LoVo (cell line): ENCODE measurements at regions not wholly inside any gene's neighbourhood (a gene's known extent, or its start where the extent isn't known, plus 50 kb on each side); places are given as distances from the start of the nearest gene placed in this dataset.
"Not testable (repeated sequence)": the region's sequence is repeated elsewhere in the genome, so short reads cannot be mapped to it uniquely, and the experiment has no call there.

Experiments
- DNase-seq: peaks from one replicate; pipeline ENCODE4 v3.0.0-alpha.2; 2016; ENCODE audit warnings: low spot score

DNA sequence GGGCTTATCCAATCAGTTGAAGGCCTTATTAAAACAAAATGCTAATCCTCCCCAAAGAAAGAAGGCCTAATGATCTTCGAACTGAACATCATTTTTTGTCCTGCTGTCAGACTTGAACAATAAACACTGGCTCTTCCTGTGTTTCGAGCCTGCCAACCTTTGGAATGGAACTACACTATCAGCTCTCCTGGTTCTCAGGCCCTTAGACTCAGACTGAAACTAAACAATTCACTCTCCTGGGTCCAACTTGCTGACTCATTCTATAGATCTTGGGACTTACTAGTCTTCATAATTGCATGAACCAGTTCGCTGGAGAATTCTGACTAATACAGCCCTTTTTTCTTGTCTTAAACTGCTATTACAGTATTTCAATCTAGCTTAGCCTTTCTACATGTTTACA lies 235.2 kb downstream of the LNPK start:
- DNase-seq = no peak

- DNase-seq = no peak
These were observed 246.2 kb downstream of the LNPK start for GRCh38 chr2:175755656-175756386.

DNA sequence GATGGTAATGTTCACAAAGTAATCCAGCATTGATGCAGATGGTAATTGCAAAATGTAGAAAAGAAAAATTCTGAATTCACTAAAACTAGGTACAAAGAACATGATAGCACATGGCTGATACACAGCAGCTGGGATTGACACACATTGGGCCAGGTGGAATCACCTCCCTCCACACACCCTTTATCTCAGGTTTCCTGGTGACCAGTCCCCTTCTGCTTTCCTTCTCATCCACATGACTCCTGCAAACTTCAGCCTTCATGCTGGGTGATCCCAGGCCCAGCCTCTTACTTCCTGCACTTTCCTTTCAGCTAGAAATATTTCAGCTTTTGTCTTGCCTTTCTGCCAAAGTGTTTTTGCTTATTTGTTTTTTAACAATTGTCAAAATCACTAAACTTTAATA lies 246.9 kb downstream of the LNPK start:
- no peak for DNase-seq

DNA sequence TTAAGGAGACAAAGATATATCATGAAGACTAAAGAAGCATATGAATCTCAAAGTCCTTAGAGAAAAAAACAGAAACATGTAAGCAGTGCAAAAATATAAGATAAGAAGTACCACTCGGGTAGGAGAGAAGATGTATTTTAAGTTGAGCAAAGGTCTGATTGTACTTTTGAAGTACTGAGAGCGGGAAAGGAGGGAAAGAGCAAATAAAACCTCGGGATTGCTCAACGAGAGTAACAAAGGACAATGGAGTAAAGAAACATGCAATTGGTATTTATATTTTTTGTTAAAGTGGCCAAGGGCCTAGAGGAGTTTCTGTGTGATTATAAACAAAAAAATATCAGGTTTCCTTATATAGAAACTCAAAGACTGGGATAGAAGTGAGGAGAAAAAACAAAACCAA lies 251.9 kb downstream of the LNPK start:
- no peak for DNase-seq

GRCh38 chr2:175745911-175746310 lies 256.2 kb downstream of the LNPK start:
- DNase-seq = no peak

DNA sequence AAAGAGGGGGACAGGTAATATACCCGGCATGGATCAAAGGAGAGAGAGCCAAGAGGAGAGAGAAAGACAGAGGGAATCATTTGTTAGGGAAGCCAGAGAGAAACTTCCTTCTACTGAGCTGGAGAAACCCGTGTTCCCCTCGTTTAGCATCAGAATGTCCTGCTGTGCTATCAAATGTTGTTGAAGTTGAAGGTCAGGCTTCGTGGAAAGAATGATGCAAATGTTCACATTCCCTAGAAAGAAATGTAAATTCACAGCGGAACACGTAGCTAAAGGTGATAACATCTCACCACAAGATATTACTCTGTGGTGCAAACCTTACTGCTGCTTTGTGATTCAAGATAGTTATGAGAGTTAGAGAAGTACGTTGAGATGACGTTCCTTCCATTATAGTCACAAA lies 258.1 kb downstream of the LNPK start:
- no peak for DNase-seq

- DNase-seq = no peak
These were observed 259.1 kb downstream of the LNPK start for GRCh38 chr2:175743011-175743410.

DNA sequence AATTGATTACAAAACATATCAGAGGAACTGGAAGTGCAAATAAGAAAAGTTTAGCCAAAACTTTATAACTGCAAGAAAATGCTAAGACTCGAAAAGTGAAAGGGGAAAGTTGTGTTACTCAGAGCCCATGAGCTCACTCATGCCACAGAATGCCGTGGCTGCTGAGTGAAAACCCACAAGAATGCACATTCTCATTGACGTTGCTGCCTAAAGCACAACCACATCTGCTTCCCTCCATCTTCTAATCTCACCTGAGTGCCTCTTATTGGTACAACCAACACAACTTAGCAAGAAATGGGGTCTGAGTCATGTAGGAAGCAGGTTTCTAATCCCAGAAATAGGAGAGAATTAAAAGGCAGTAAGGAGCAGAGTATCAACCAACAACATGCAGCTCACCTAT lies 259.7 kb downstream of the LNPK start:
- DNase-seq = no peak

- DNase-seq = no peak
These were observed 260.9 kb downstream of the LNPK start for GRCh38 chr2:175741164-175741563.

- DNase-seq = no peak
These were observed 264.2 kb downstream of the LNPK start for GRCh38 chr2:175737722-175738361.

GRCh38 chr2:175734686-175735085 lies 267.4 kb downstream of the LNPK start:
- DNase-seq = no peak

- no peak for DNase-seq
These were observed 269.5 kb downstream of the LNPK start for GRCh38 chr2:175732531-175732930.

DNA sequence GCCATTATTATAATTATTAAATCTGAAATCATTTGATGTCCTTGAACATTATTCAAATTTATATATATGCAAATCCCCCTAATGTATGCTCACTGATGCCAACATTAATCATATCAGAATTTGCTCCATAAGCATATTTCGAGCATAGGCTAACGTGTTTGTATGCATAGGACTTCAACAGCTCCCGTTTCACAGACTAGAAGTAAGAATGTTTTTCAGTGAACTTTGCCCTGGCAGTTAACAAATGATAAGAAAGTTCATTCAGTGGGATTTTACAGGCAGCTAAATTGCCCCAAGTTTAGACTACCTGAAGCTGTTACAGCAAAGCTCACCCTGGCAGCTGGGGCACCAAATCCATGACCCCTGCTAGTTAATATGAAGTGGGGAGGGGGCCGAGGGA lies 272.0 kb downstream of the LNPK start:
- DNase-seq = peak; percentile 11

DNA sequence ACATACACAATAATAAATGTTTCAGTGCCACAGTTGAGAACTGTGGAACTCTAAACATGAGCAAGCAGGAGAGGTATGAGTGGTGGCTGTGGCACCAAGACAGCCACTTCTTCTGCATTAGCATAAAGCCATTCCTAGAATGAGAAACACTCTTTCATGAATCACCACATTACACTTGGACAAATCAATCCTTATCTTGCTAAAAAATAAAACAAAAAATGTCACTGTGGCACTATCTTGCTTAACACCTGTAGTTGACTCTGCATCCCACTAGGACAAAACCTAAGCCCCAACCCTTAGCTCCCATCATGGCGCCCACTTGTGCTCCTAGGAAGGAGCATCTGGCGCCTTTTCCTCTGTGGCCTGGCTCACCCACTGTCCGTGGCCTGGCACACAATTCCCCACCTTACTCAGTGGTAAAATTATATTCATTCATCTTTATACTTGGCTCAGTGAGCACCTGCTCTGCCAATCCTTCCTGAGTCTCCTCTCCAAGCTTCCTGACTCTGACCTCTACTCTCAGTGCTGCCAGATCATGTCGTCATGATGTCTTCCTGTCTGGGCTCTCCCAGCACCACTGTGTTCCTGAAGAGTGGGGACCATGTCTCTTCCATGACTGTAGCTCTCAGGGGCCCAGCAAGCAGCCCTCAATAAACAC lies 272.9 kb downstream of the LNPK start:
- no peak for DNase-seq

DNA sequence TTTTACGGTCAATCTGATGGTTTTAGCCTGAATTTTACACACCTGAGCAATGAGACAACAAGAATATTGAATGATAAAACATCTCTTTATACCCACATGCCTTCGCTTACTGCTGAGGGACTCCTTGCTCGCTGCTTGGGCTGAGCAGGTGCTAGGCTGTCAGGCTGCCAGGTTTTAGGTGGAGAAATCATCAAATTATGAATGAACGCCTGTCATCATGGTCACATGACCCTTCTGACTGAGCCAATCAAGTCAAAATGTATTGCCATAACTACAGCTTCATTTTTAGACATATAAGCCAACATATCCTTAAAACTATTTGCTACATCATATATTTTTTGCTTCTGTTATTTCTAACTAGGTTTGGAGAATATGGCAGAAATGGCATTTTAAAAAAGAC lies 274.0 kb downstream of the LNPK start:
- DNase-seq = no peak

DNA sequence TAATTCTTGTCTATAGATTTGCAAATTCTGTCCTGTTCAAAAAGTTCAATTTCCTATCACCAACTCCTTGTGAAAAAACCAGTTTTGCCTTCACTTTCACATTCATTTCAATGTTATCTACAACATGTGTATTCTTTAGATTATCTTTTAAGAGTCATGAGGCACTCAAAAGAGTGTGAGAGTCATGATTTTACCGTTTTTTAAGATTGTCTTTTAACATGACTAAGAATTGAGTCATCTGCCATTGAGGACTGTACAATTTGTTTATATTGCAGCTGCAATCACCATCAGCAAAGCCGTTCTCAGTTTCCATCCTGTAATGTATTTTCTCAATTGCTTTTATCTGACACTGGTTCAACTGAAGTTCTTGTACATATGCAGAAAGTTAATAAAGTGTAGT lies 275.8 kb downstream of the LNPK start:
- DNase-seq = peak; percentile 1

DNA sequence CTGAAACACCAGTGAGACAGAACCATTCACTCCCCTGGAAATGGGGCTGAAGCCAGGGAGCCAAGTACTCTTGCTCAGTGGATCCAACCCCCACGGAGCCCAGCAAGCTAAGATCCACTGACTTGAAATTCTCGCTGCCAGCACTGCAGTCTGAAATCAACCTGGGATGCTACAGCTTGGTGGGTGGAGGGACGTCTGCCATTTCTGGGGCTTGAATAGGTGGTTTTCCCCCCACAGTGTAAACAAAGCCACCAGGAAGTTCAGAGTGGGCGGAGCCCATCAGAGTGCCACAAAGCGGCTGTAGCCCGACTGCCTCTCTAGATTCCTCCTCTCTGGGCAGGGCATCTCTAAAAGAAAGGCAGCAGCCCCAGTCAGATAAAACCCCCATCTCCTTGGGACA lies 292.8 kb downstream of the LNPK start:
- no peak for DNase-seq

DNA sequence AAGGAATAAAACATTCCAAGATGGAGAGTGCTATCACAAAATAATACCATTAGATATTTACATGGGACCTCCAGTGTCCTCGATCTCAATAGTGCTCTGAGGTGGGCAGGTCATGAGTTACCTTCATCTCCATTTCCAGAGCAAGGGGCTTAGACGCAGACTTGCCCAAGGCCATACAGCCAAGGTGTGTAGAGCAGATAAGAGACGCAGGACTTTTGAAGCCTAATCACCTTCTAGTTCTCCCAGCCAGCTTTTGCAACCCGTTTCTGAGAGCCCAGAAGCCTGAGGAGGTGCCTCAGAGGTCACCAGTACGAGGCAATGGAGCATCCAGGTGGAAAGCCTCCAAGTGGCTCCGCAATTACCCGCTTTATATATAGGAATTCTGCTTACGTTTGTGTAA lies 294.7 kb downstream of the LNPK start:
- DNase-seq = no peak

DNA sequence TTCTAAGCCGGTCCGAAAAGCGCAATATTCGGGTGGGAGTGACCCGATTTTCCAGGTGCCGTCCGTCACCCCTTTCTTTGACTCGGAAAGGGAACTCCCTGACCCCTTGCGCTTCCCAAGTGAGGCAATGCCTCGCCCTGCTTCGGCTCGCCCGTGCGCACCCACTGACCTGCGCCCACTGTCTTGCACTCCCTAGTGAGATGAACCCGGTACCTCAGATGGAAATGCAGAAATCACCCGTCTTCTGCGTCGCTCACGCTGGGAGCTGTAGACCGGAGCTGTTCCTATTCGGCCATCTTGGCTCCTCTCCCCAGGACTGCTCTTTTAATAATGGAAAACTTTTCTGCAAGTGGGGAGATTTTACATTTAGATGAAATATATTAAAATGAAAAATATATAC lies 297.5 kb downstream of the LNPK start:
- DNase-seq = not testable (repeated sequence)

DNA sequence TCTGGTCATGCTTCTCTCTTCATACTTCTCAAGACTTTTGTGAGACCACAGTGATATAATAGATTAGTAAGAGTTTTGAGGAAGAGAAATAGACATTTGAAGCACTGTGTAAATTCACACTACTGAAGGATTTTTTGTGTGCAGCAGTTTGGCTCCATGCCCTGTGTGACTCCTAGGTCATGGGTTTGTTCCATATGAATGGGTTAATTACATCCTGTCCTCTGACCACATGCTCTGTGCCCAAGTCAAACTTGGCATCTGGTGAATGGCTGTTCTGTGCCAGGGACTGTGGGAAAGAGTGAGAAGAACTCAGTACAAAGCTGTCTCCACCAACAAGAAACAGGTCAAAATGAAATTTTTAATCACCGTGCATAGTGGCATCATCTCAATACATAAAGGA lies 304.0 kb downstream of the LNPK start:
- DNase-seq = no peak

GRCh38 chr2:175690113-175690837 lies 311.8 kb downstream of the LNPK start:
- DNase-seq = peak; percentile 62

DNA sequence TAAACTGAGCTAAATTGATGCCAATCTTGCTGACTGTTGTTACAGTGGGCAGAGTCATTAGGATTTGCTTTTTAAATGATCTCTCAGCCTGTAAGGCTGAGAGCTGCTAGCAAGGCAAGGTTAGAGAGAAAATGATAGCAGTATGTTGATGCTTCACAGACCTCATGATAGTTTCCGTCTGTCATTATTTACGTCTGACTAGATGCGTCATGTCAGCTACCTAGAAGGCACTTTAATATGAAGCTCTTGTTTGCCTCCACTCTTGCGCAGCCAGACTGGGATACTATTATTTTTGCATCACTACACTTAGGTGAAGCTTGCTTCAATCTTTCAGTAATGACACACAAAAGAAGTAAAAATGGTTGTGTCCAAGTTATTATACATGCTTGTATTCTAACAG lies 313.8 kb downstream of the LNPK start:
- DNase-seq = no peak

DNA sequence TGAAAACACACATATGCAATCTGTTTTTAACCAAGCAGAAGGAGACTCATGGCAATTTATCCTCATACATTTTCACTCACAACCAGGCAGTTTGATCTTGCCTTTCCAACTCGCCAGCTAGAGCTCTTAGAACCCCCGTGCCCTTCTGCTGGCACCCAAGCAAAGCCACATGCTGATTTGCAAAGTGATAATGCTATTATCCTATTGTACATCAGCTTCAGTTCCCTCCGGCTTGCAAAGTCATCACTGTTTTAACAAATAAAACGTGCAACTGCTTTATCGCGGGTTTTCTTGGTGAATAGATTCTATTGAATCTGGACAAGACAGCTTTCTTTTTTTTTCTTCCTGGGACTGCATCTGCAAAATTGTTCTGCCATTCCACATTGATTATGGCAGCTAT lies 314.6 kb downstream of the LNPK start:
- no peak for DNase-seq
